Adrenal gland (tissue), 5 donors: ENCODE measurements at regions not wholly inside any gene's neighbourhood (a gene's known extent, or its start where the extent isn't known, plus 50 kb on each side); places are given as distances from the start of the nearest gene placed in this dataset.

Experiments
- POLR2A ChIP-seq, 2 donors: fragments of 450-650 bp; IDR thresholded peaks; one replicate each; pipeline ENCODE4 v1.6.1; 2017; ENCODE audit warnings: antibody characterized with exemption in 2 of 2, mild to moderate bottlenecking in 2 of 2, moderate library complexity in 1 of 2
- TF ChIP-seq, protein P1 (sequence below), 6 experiments: fragments of 450-650 bp in 4 of 6; fragments of 200-600 bp in 2 of 6; sonication (generic) in 1 of 6; IDR thresholded peaks; 1 replicate in 5 of 6; 2 replicates in 1 of 6; pipeline versions ENCODE4 v1.5.1 to v1.8.0; 2016 to 2021; ENCODE audit warnings: antibody characterized with exemption in 6 of 6, mild to moderate bottlenecking in 2 of 6, moderate library complexity in 1 of 6
- donor health status: DM: no; HTN: no; CAD: no.

- no peak for TF ChIP-seq POLR2A (IDR thresholded peaks at IDR 0.05)
- TF ChIP-seq, protein P1, sequence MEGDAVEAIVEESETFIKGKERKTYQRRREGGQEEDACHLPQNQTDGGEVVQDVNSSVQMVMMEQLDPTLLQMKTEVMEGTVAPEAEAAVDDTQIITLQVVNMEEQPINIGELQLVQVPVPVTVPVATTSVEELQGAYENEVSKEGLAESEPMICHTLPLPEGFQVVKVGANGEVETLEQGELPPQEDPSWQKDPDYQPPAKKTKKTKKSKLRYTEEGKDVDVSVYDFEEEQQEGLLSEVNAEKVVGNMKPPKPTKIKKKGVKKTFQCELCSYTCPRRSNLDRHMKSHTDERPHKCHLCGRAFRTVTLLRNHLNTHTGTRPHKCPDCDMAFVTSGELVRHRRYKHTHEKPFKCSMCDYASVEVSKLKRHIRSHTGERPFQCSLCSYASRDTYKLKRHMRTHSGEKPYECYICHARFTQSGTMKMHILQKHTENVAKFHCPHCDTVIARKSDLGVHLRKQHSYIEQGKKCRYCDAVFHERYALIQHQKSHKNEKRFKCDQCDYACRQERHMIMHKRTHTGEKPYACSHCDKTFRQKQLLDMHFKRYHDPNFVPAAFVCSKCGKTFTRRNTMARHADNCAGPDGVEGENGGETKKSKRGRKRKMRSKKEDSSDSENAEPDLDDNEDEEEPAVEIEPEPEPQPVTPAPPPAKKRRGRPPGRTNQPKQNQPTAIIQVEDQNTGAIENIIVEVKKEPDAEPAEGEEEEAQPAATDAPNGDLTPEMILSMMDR (IDR thresholded peaks at IDR 0.05): no peak
Observed at GRCh38 chr9:28668158-28668557, 1094.9 kb upstream of the C9orf72 start.
